ENCODE measurements at regions not wholly inside any gene's neighbourhood (a gene's known extent, or its start where the extent isn't known, plus 50 kb on each side); places are given as distances from the start of the nearest gene placed in this dataset.

- H3K4me1 Mint-ChIP-seq (ENCODE audit: low read depth in 2 of 2): no peaks in the 10 kb centered on the region
- DNase-seq (ENCODE audit: low spot score): no peak
- ATAC-seq: no peak
- no peak overlapping the region for H3K4me3 Mint-ChIP-seq
- peaks cover 3 to 11% of the 10 kb centered on the region in 2 donors for H3K27me3 Mint-ChIP-seq
- H3K36me3 Mint-ChIP-seq: no peaks in the 10 kb centered on the region
- peaks cover 3% of the 10 kb centered on the region for H3K9me3 Mint-ChIP-seq
- no peak overlapping the region for H3K27ac Mint-ChIP-seq
Measured at GRCh38 chr15:47945872-47946650, 174.7 kb upstream of the SLC24A5 start.

DNA sequence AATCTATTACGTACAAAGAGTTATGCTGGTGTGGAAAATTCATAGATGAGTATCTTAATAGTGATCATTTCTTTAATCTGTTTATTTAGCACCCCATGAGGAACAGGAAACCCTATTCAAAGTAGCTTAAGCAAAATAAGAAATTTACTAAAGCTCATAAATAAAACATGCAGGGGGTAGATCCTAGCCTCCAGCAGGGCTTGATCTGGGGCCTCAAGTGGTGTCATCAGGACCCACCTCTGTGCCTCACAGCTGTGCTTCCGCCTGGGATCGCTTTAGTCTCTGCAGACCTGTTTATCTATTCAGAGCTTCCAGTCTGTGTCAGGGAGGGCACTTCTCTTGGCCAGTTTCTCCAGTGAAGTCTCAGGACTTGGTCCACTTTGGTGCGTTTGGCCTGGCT, 171.0 kb upstream of the SLC24A5 start:
- H3K9me3 Mint-ChIP-seq: peaks cover 3% of the 10 kb centered on the region
- DNase-seq (ENCODE audit: low spot score) (no peak), ATAC-seq (no peak)
- no peak overlapping the region for H3K27ac Mint-ChIP-seq
- H3K27me3 Mint-ChIP-seq: peaks cover 15 to 20% of the 10 kb centered on the region in 2 donors
- H3K4me1 Mint-ChIP-seq (ENCODE audit: low read depth in 2 of 2): no peaks in the 10 kb centered on the region
- no peaks in the 10 kb centered on the region for H3K36me3 Mint-ChIP-seq
- no peak overlapping the region for H3K4me3 Mint-ChIP-seq

- Mint-ChIP-seq H3K9me3 (peaks cover 3% of the 10 kb centered on the region), H3K4me3 (no peak overlapping the region), H3K36me3 (no peaks in the 10 kb centered on the region), H3K27ac (no peak overlapping the region), H3K27me3 (peaks cover 15 to 20% of the 10 kb centered on the region in 2 donors), H3K4me1 (ENCODE audit: low read depth in 2 of 2) (no peaks in the 10 kb centered on the region)
- DNase-seq (ENCODE audit: low spot score) (no peak), ATAC-seq (no peak)
Measured at GRCh38 chr15:47950447-47950846, 170.3 kb upstream of the SLC24A5 start.

- DNase-seq (ENCODE audit: low spot score) (no peak), ATAC-seq (no peak)
- H3K27me3 Mint-ChIP-seq: peaks cover 22 to 29% of the 10 kb centered on the region in 2 donors
- no peak overlapping the region for H3K27ac Mint-ChIP-seq
- H3K9me3 Mint-ChIP-seq: peaks cover 3% of the 10 kb centered on the region
- no peaks in the 10 kb centered on the region for H3K36me3 Mint-ChIP-seq
- no peaks in the 10 kb centered on the region for H3K4me1 Mint-ChIP-seq (ENCODE audit: low read depth in 2 of 2)
- H3K4me3 Mint-ChIP-seq: no peak overlapping the region
Measured at GRCh38 chr15:47951781-47952180, 169.0 kb upstream of the SLC24A5 start.

GRCh38 chr15:47954196-47954595, 166.6 kb upstream of the SLC24A5 start:
- Mint-ChIP-seq H3K9me3 (peaks cover 3% of the 10 kb centered on the region), H3K27ac (no peak overlapping the region), H3K4me1 (ENCODE audit: low read depth in 2 of 2) (no peaks in the 10 kb centered on the region), H3K4me3 (no peak overlapping the region), H3K36me3 (no peaks in the 10 kb centered on the region), H3K27me3 (peaks cover 22 to 25% of the 10 kb centered on the region in 2 donors)
- ATAC-seq (no peak), DNase-seq (ENCODE audit: low spot score) (no peak)

GRCh38 chr15:47955021-47955420, 165.8 kb upstream of the SLC24A5 start:
- no peaks in the 10 kb centered on the region for H3K4me1 Mint-ChIP-seq (ENCODE audit: low read depth in 2 of 2)
- no peak overlapping the region for H3K4me3 Mint-ChIP-seq
- DNase-seq (ENCODE audit: low spot score) (no peak), ATAC-seq (no peak)
- peaks cover 3% of the 10 kb centered on the region for H3K9me3 Mint-ChIP-seq
- H3K27ac Mint-ChIP-seq: no peak overlapping the region
- peaks cover 22 to 25% of the 10 kb centered on the region in 2 donors for H3K27me3 Mint-ChIP-seq
- no peaks in the 10 kb centered on the region for H3K36me3 Mint-ChIP-seq

- Mint-ChIP-seq H3K27ac (no peak overlapping the region), H3K4me3 (no peak overlapping the region), H3K4me1 (ENCODE audit: low read depth in 2 of 2) (peaks cover 13 to 15% of the 10 kb centered on the region in 2 donors), H3K9me3 (no peaks in the 10 kb centered on the region), H3K27me3 (peaks cover 7 to 12% of the 10 kb centered on the region in 2 donors), H3K36me3 (no peaks in the 10 kb centered on the region)
- ATAC-seq: no peak
- DNase-seq (ENCODE audit: low spot score): no peak
Measured at GRCh38 chr15:47959617-47960413, 161.0 kb upstream of the SLC24A5 start.

GRCh38 chr15:47961401-47962090, 159.2 kb upstream of the SLC24A5 start:
- Mint-ChIP-seq H3K27ac (peak overlapping the region; percentile 14 to 38), H3K9me3 (no peaks in the 10 kb centered on the region), H3K4me1 (ENCODE audit: low read depth in 2 of 2) (peaks cover 13 to 15% of the 10 kb centered on the region in 2 donors), H3K36me3 (no peaks in the 10 kb centered on the region), H3K27me3 (peaks cover 2% of the 10 kb centered on the region in 2 donors), H3K4me3 (peak overlapping the region; percentile 43)
- no peak for DNase-seq (ENCODE audit: low spot score)
- ATAC-seq: peak; percentile 81 to 88

DNA sequence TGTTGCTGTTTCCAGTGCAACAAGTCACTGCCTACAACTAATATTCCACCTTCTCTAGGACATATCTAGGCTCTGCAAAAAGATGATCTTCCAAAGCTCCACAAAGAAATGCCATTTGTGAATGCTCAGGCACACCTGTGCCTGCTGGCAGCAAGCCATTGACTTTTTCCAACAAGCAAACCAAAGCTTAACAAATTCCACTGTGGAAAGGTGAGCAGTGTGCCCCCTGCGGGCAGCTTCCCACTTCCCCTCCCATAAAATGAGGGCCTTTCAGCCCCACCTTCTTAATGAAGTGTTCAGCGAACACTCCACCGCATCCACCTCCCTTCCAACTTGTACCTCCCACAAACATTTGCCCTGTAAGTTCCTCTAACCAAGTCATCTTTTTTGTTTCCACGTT, 157.5 kb upstream of the SLC24A5 start:
- no peaks in the 10 kb centered on the region for H3K9me3 Mint-ChIP-seq
- no peak for DNase-seq (ENCODE audit: low spot score)
- ATAC-seq: no peak
- no peak overlapping the region for H3K27ac Mint-ChIP-seq
- H3K4me3 Mint-ChIP-seq: no peak overlapping the region
- H3K36me3 Mint-ChIP-seq: no peaks in the 10 kb centered on the region
- peaks cover 13 to 15% of the 10 kb centered on the region in 2 donors for H3K4me1 Mint-ChIP-seq (ENCODE audit: low read depth in 2 of 2)
- H3K27me3 Mint-ChIP-seq: peaks cover 0 to 3% of the 10 kb centered on the region in 2 donors

- Mint-ChIP-seq H3K4me1 (ENCODE audit: low read depth in 2 of 2) (peaks cover 13 to 15% of the 10 kb centered on the region in 2 donors), H3K4me3 (no peak overlapping the region), H3K9me3 (no peaks in the 10 kb centered on the region), H3K36me3 (no peaks in the 10 kb centered on the region), H3K27me3 (peaks cover 0 to 3% of the 10 kb centered on the region in 2 donors), H3K27ac (no peak overlapping the region)
- DNase-seq (ENCODE audit: low spot score): no peak
- ATAC-seq: no peak
Measured at GRCh38 chr15:47964229-47964628, 156.6 kb upstream of the SLC24A5 start.

DNA sequence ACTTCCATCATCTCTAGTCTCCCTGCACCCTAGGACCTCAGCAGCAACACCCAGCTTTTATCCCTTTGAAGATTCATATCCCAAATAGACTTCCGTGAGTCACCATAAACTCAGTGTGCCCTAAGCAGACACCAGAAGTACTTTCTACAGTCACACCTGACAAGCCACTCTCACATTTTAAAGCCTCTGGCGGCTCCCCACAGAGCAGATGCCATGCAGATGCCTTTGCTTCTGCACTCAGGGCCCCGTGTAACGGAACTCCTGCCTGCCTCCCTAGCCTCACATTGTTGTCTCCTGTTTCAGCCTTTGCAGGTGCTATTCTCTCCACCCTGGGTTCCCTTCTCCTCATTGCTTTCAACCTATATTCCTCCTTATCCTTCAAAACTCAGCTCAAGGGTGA, 155.5 kb upstream of the SLC24A5 start:
- H3K27me3 Mint-ChIP-seq: peaks cover 0 to 3% of the 10 kb centered on the region in 2 donors
- H3K9me3 Mint-ChIP-seq: no peaks in the 10 kb centered on the region
- no peaks in the 10 kb centered on the region for H3K36me3 Mint-ChIP-seq
- H3K4me1 Mint-ChIP-seq (ENCODE audit: low read depth in 2 of 2): peaks cover 13 to 15% of the 10 kb centered on the region in 2 donors
- no peak overlapping the region for H3K27ac Mint-ChIP-seq
- DNase-seq (ENCODE audit: low spot score): no peak
- H3K4me3 Mint-ChIP-seq: no peak overlapping the region
- ATAC-seq: no peak

- DNase-seq (ENCODE audit: low spot score) (no peak), ATAC-seq (no peak)
- Mint-ChIP-seq H3K36me3 (no peaks in the 10 kb centered on the region), H3K4me1 (ENCODE audit: low read depth in 2 of 2) (peaks cover under 1 to 2% of the 10 kb centered on the region in 2 donors), H3K27ac (no peak overlapping the region), H3K27me3 (peaks cover 0 to 3% of the 10 kb centered on the region in 2 donors), H3K4me3 (no peak overlapping the region), H3K9me3 (no peaks in the 10 kb centered on the region)
Measured at GRCh38 chr15:47968593-47968992, 152.2 kb upstream of the SLC24A5 start.

GRCh38 chr15:47971637-47972036, 149.2 kb upstream of the SLC24A5 start:
- no peak overlapping the region for H3K4me3 Mint-ChIP-seq
- ATAC-seq (no peak), DNase-seq (ENCODE audit: low spot score) (no peak)
- peaks cover 0 to 14% of the 10 kb centered on the region in 2 donors for H3K27me3 Mint-ChIP-seq
- no peaks in the 10 kb centered on the region for H3K4me1 Mint-ChIP-seq (ENCODE audit: low read depth in 2 of 2)
- no peak overlapping the region for H3K27ac Mint-ChIP-seq
- no peaks in the 10 kb centered on the region for H3K36me3 Mint-ChIP-seq
- no peaks in the 10 kb centered on the region for H3K9me3 Mint-ChIP-seq

GRCh38 chr15:47972738-47973137, 148.1 kb upstream of the SLC24A5 start:
- no peak for ATAC-seq

More at GRCh38 chr15:47972738-47973137, 148.1 kb upstream of the SLC24A5 start:
- no peaks in the 10 kb centered on the region for H3K36me3 Mint-ChIP-seq
- no peak for DNase-seq (ENCODE audit: low spot score)
- H3K27me3 Mint-ChIP-seq: peaks cover 9 to 16% of the 10 kb centered on the region in 2 donors
- no peaks in the 10 kb centered on the region for H3K4me1 Mint-ChIP-seq (ENCODE audit: low read depth in 2 of 2)
- H3K4me3 Mint-ChIP-seq: no peak overlapping the region
- H3K27ac Mint-ChIP-seq: no peak overlapping the region
- H3K9me3 Mint-ChIP-seq: no peaks in the 10 kb centered on the region

Data from natural killer cell treated with Interleukin-12 subunit alpha and Interleukin-12 subunit beta and Interleukin-15 and Interleukin-18, amount 100 ng/mL, for 72 hours (primary cell).